ENCODE measurements at regions not wholly inside any gene's neighbourhood (a gene's known extent, or its start where the extent isn't known, plus 50 kb on each side); places are given as distances from the start of the nearest gene placed in this dataset.

GRCh38 chr5:168076561-168076991 lies 214.9 kb upstream of the WWC1 start:
- Histone ChIP-seq H3K9me2 (ENCODE audit: insufficient read depth) (no peaks in the 10 kb centered on the region), H2AFZ (no peak overlapping the region), H3K9me3 (ENCODE audit: low read depth) (no peaks in the 10 kb centered on the region), H3K27me3 (replicated peaks; ENCODE audit: insufficient read depth) (no peaks in the 10 kb centered on the region), H3F3A (ENCODE audit: insufficient read depth) (peaks cover 9% of the 10 kb centered on the region), H3K4me1 (ENCODE audit: insufficient read depth) (peaks cover 32% of the 10 kb centered on the region), H3K79me2 (ENCODE audit: insufficient read depth) (peaks cover 10% of the 10 kb centered on the region), H4K20me1 (ENCODE audit: insufficient read depth) (no peaks in the 10 kb centered on the region), H3K4me3 (no peak overlapping the region), H3K9ac (no peak overlapping the region), H3K4me2 (ENCODE audit: unreplicated experiment) (no peak overlapping the region), H3K36me3 (ENCODE audit: low read depth) (no peaks in the 10 kb centered on the region), H3K27ac (0 out of 2 replicates have a peak overlapping the region, but pooled peaks have one; percentile 10)
- 36 to 38% methylated on average over 2 of the region's 2 CpGs for WGBS, 2 experiments (ENCODE audit: low coverage in 1 of 2, low lambda C conversion rate in 2 of 2, missing lambda C conversion rate in 2 of 2)
- in situ Hi-C loops (cut with MboI): no loop called here
- no peak for TF ChIP-seq EZH2 (IDR thresholded peaks at IDR 0.05; ENCODE audit: insufficient read depth, poor library complexity, severe bottlenecking)
- no peak for TF ChIP-seq EZH2phosphoT487 (IDR thresholded peaks at IDR 0.05; ENCODE audit: insufficient read depth, low read depth)
- DNase-seq: peak; percentile 70

DNA sequence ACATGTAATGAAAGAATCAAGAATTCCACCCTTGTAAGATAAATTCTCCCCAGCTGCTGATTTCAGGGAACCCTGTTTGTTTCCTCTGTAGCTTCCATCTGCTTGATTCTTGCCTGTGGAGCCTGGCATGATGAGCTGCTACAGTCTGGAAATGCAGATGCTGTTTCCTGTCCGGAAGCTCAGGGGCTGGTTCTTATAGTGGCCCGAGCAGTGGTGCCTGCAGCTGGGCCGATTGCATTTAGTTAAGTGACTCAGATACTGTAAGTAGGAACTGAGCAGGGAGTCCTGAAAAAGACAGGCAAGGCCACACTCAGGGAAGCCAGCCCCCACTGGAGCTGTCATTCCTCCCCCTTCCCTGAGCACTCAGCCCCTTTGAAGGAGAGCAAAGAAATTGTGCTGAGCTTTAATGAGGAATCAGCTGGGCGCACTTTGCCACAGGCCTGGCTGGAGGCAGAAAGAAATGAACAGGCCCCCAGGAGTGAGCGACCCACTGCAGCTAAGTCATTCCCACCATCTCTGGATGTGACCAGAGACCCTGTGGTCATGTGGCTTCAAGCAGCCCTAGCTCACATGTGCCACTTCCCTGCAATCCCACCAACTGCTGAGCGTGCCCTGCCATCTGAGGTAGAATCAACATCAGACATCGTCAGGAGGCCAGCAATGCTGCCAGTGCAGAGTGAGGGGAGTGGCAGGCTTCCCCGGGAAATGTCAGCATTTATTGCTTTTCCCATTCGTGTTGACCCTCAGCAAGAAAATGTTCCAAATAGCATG lies 206.0 kb upstream of the WWC1 start:
- TF ChIP-seq EZH2phosphoT487 (IDR thresholded peaks at IDR 0.05; ENCODE audit: insufficient read depth, low read depth) (no peak), EZH2 (IDR thresholded peaks at IDR 0.05; ENCODE audit: insufficient read depth, poor library complexity, severe bottlenecking) (no peak)
- peak overlapping the region; percentile 4; the same call in 1 of the 2 replicates for H3K4me3 ChIP-seq
- peaks cover 24% of the 10 kb centered on the region for H3K4me1 ChIP-seq (ENCODE audit: insufficient read depth)
- DNase-seq: peak; percentile 73
- H3K9ac ChIP-seq: peak overlapping the region; percentile 53
- no peaks in the 10 kb centered on the region for H4K20me1 ChIP-seq (ENCODE audit: insufficient read depth)
- H3K27me3 ChIP-seq (replicated peaks; ENCODE audit: insufficient read depth): no peaks in the 10 kb centered on the region
- WGBS, 2 experiments (ENCODE audit: low coverage in 1 of 2, low lambda C conversion rate in 2 of 2, missing lambda C conversion rate in 2 of 2): 36 to 39% methylated on average over 9 of the region's 9 CpGs
- peaks cover 15% of the 10 kb centered on the region for H3F3A ChIP-seq (ENCODE audit: insufficient read depth)
- in situ Hi-C loops (cut with MboI): no loop called here
- H3K27ac ChIP-seq: peak overlapping the region; percentile 73
- H3K9me2 ChIP-seq (ENCODE audit: insufficient read depth): no peaks in the 10 kb centered on the region
- no peak overlapping the region for H2AFZ ChIP-seq
- H3K36me3 ChIP-seq (ENCODE audit: low read depth): 0 out of 2 replicates have a peak, but pooled peaks cover 5% of the 10 kb centered on the region
- peak overlapping the region; percentile 52 for H3K4me2 ChIP-seq (ENCODE audit: unreplicated experiment)
- no peaks in the 10 kb centered on the region for H3K9me3 ChIP-seq (ENCODE audit: low read depth)
- H3K79me2 ChIP-seq (ENCODE audit: insufficient read depth): peaks cover 33% of the 10 kb centered on the region

DNA sequence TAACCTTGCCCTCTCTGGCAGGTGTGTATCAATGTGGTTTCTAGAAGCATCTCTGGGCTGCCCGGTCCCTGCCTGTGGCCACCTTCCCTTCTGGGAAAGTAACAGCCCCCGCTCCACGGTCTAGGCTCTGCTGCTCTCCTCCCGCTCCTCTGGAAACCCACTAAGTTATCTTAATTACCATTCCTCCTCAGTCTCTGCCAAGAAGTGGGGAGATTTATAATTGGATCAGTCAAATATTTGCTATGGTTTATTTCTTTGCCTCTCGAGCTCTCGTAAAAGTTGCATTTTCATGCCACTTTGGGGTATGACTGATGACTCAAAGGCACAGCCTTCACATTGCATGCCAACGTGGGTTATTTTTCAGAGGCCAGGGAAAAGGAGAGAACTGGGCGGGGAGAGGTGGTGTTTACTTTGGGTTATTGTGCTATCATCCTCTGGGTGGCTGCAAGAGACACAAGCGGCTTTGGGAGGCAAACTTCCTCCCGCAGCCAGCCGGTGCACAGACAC lies 205.3 kb upstream of the WWC1 start:
- peaks cover 10% of the 10 kb centered on the region for H3K36me3 ChIP-seq (ENCODE audit: low read depth)
- in situ Hi-C loops (cut with MboI): no loop called here
- H3K4me3 ChIP-seq: peak overlapping the region; percentile 4; the same call in 1 of the 2 replicates
- peaks cover 24% of the 10 kb centered on the region for H3K4me1 ChIP-seq (ENCODE audit: insufficient read depth)
- TF ChIP-seq EZH2 (IDR thresholded peaks at IDR 0.05; ENCODE audit: insufficient read depth, poor library complexity, severe bottlenecking) (no peak), EZH2phosphoT487 (IDR thresholded peaks at IDR 0.05; ENCODE audit: insufficient read depth, low read depth) (no peak)
- DNase-seq: peak; percentile 88
- H4K20me1 ChIP-seq (ENCODE audit: insufficient read depth): no peaks in the 10 kb centered on the region
- no peaks in the 10 kb centered on the region for H3K9me2 ChIP-seq (ENCODE audit: insufficient read depth)
- peak overlapping the region; percentile 53 for H3K9ac ChIP-seq
- H3K79me2 ChIP-seq (ENCODE audit: insufficient read depth): peaks cover 29% of the 10 kb centered on the region
- H3K9me3 ChIP-seq (ENCODE audit: low read depth): no peaks in the 10 kb centered on the region
- H3K4me2 ChIP-seq (ENCODE audit: unreplicated experiment): peak overlapping the region; percentile 52
- WGBS, 2 experiments (ENCODE audit: low coverage in 1 of 2, low lambda C conversion rate in 2 of 2, missing lambda C conversion rate in 2 of 2): 20% methylated on average over 11 of the region's 11 CpGs
- H3F3A ChIP-seq (ENCODE audit: insufficient read depth): peaks cover 15% of the 10 kb centered on the region
- no peaks in the 10 kb centered on the region for H3K27me3 ChIP-seq (replicated peaks; ENCODE audit: insufficient read depth)
- H2AFZ ChIP-seq: no peak overlapping the region
- peak overlapping the region; percentile 73 for H3K27ac ChIP-seq

DNA sequence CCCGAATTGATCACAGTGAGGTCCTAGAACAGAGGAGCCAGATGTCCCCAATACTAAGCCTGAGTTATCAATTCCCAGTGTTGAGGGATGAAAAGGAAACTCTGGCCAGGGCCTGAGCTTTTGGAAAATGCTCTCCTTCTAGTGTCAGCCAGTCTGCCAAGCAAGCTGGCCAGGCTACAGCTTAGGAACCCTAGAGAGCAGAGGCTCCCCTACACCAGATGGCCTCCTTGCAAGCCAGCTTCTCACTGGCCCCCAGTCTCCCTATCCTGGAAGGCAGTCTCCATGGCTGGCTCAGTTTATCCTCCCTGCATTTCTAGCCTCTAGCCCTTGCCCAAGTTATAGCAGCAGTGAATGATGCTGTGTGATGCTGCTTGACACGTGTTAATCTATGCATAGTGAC lies 204.7 kb upstream of the WWC1 start:
- Histone ChIP-seq H3K9me2 (ENCODE audit: insufficient read depth) (no peaks in the 10 kb centered on the region), H3K36me3 (ENCODE audit: low read depth) (peaks cover 16% of the 10 kb centered on the region), H3F3A (ENCODE audit: insufficient read depth) (peaks cover 15% of the 10 kb centered on the region), H3K27me3 (replicated peaks; ENCODE audit: insufficient read depth) (no peaks in the 10 kb centered on the region), H3K4me2 (ENCODE audit: unreplicated experiment) (no peak overlapping the region), H3K27ac (peak overlapping the region; percentile 73), H2AFZ (no peak overlapping the region), H4K20me1 (ENCODE audit: insufficient read depth) (no peaks in the 10 kb centered on the region), H3K9ac (no peak overlapping the region), H3K4me3 (no peak overlapping the region), H3K9me3 (ENCODE audit: low read depth) (no peaks in the 10 kb centered on the region), H3K4me1 (ENCODE audit: insufficient read depth) (peaks cover 24% of the 10 kb centered on the region), H3K79me2 (ENCODE audit: insufficient read depth) (peaks cover 28% of the 10 kb centered on the region)
- no peak for TF ChIP-seq EZH2phosphoT487 (IDR thresholded peaks at IDR 0.05; ENCODE audit: insufficient read depth, low read depth)
- TF ChIP-seq EZH2 (IDR thresholded peaks at IDR 0.05; ENCODE audit: insufficient read depth, poor library complexity, severe bottlenecking): no peak
- WGBS, 2 experiments (ENCODE audit: low coverage in 1 of 2, low lambda C conversion rate in 2 of 2, missing lambda C conversion rate in 2 of 2): 41 to 42% methylated on average over 2 of the region's 2 CpGs
- no peak for DNase-seq
- in situ Hi-C loops (cut with MboI): no loop called here
